ENCODE measurements at regions not wholly inside any gene's neighbourhood (a gene's known extent, or its start where the extent isn't known, plus 50 kb on each side); places are given as distances from the start of the nearest gene placed in this dataset.

- no peak for TF ChIP-seq TAF1 (IDR thresholded peaks at IDR 0.05; ENCODE audit: borderline replicate concordance, insufficient read depth, low read length)
- TF ChIP-seq POLR2AphosphoS5 (IDR thresholded peaks at IDR 0.05; ENCODE audit: low read depth, low read length) = no peak
Measured at GRCh38 chr10:45160271-45160670, 155.1 kb downstream of the OR13A1 start.
